Effector memory CD8-positive, alpha-beta T cell (primary cell): ENCODE measurements at regions not wholly inside any gene's neighbourhood (a gene's known extent, or its start where the extent isn't known, plus 50 kb on each side); places are given as distances from the start of the nearest gene placed in this dataset.

Experiments
- ATAC-seq: fragments of 150-1000 bp; cut with Tn5 transposase; replicated peaks from 2 replicates; pipeline ENCODE4 v1.10.0; 2021; ENCODE audit warnings: mild to moderate bottlenecking, moderate library complexity
- DNase-seq, 3 experiments: peaks; one replicate each; pipeline ENCODE4 v3.0.0; 2021
- H3K27ac Mint-ChIP-seq, 2 donors: one replicate each; pipeline ENCODE4 v1.8.0; 2022; ENCODE audit warnings: mild to moderate bottlenecking in 2 of 2, mixed read lengths in 2 of 2, moderate library complexity in 2 of 2
- H3K27me3 Mint-ChIP-seq, 2 donors: one replicate each; pipeline ENCODE4 v1.8.0; 2022; ENCODE audit warnings: mixed read lengths in 2 of 2
- H3K36me3 Mint-ChIP-seq: one replicate; pipeline ENCODE4 v1.8.0; 2022; ENCODE audit warnings: mild to moderate bottlenecking, moderate library complexity, mixed read lengths; ENCODE audit not compliant: insufficient read depth
- H3K4me1 Mint-ChIP-seq, 2 donors: one replicate each; pipeline ENCODE4 v1.8.0; 2022; ENCODE audit warnings: low read depth in 2 of 2, mixed read lengths in 2 of 2
- H3K4me3 Mint-ChIP-seq, 2 donors: one replicate each; pipeline ENCODE4 v1.8.0; 2022; ENCODE audit warnings: mild to moderate bottlenecking in 2 of 2, mixed read lengths in 2 of 2, moderate library complexity in 2 of 2
- H3K9me3 Mint-ChIP-seq, 2 donors: one replicate each; pipeline ENCODE4 v1.8.0; 2022; ENCODE audit warnings: mixed read lengths in 2 of 2

GRCh38 chr5:71830681-71831539, 111.8 kb downstream of the CARTPT start:
- Mint-ChIP-seq H3K27me3 (peaks cover 7 to 11% of the 10 kb centered on the region in 2 donors), H3K9me3 (peaks cover 10 to 12% of the 10 kb centered on the region in 2 donors), H3K4me1 (no peaks in the 10 kb centered on the region), H3K36me3 (no peaks in the 10 kb centered on the region), H3K4me3 (no peak overlapping the region), H3K27ac (no peak overlapping the region)
- DNase-seq (no peak), ATAC-seq (no peak)

- no peak for ATAC-seq
- Mint-ChIP-seq H3K27ac (no peak overlapping the region), H3K36me3 (no peaks in the 10 kb centered on the region)
These were observed 114.0 kb downstream of the CARTPT start for GRCh38 chr5:71832812-71833715.

GRCh38 chr5:71834601-71835000, 115.5 kb downstream of the CARTPT start:
- DNase-seq (no peak), ATAC-seq (no peak)
- Mint-ChIP-seq H3K27ac (no peak overlapping the region), H3K4me1 (no peaks in the 10 kb centered on the region), H3K27me3 (peaks cover 3 to 16% of the 10 kb centered on the region in 2 donors), H3K4me3 (no peak overlapping the region), H3K36me3 (no peaks in the 10 kb centered on the region), H3K9me3 (no peaks in the 10 kb centered on the region)

More at GRCh38 chr5:71832812-71833715, 114.0 kb downstream of the CARTPT start:
- peaks cover 0 to 3% of the 10 kb centered on the region in 2 donors for H3K9me3 Mint-ChIP-seq
- H3K4me1 Mint-ChIP-seq = no peaks in the 10 kb centered on the region
- no peak overlapping the region for H3K4me3 Mint-ChIP-seq
- peaks cover 0 to 7% of the 10 kb centered on the region in 2 donors for H3K27me3 Mint-ChIP-seq
- DNase-seq = no peak

- DNase-seq = no peak
- Mint-ChIP-seq H3K4me1 (no peaks in the 10 kb centered on the region), H3K4me3 (no peak overlapping the region), H3K27ac (no peak overlapping the region), H3K36me3 (no peaks in the 10 kb centered on the region), H3K27me3 (peaks cover 8 to 16% of the 10 kb centered on the region in 2 donors), H3K9me3 (no peaks in the 10 kb centered on the region)
- ATAC-seq = no peak
These were observed 117.0 kb downstream of the CARTPT start for GRCh38 chr5:71836084-71836483.

GRCh38 chr5:71836559-71837112, 117.6 kb downstream of the CARTPT start:
- Mint-ChIP-seq H3K36me3 (no peaks in the 10 kb centered on the region), H3K4me3 (no peak overlapping the region), H3K27ac (no peak overlapping the region), H3K9me3 (no peaks in the 10 kb centered on the region), H3K4me1 (no peaks in the 10 kb centered on the region), H3K27me3 (peaks cover 10 to 11% of the 10 kb centered on the region in 2 donors)
- no peak for ATAC-seq
- DNase-seq = no peak

GRCh38 chr5:71838286-71838685, 119.2 kb downstream of the CARTPT start:
- no peak for ATAC-seq
- Mint-ChIP-seq H3K27me3 (peaks cover 9 to 13% of the 10 kb centered on the region in 2 donors), H3K4me1 (no peaks in the 10 kb centered on the region), H3K27ac (no peak overlapping the region), H3K9me3 (no peaks in the 10 kb centered on the region), H3K36me3 (no peaks in the 10 kb centered on the region), H3K4me3 (no peak overlapping the region)
- no peak for DNase-seq

- Mint-ChIP-seq H3K9me3 (no peaks in the 10 kb centered on the region), H3K27ac (no peak overlapping the region), H3K4me1 (no peaks in the 10 kb centered on the region), H3K36me3 (no peaks in the 10 kb centered on the region), H3K27me3 (peaks cover 9 to 13% of the 10 kb centered on the region in 2 donors), H3K4me3 (no peak overlapping the region)
- DNase-seq = no peak
- no peak for ATAC-seq
These were observed 120.2 kb downstream of the CARTPT start for GRCh38 chr5:71839096-71839884.

GRCh38 chr5:71841107-71841506, 122.0 kb downstream of the CARTPT start:
- Mint-ChIP-seq H3K4me3 (no peak overlapping the region), H3K9me3 (no peaks in the 10 kb centered on the region), H3K36me3 (no peaks in the 10 kb centered on the region), H3K4me1 (no peaks in the 10 kb centered on the region), H3K27me3 (peaks cover 9 to 13% of the 10 kb centered on the region in 2 donors), H3K27ac (no peak overlapping the region)
- ATAC-seq (no peak), DNase-seq (no peak)

GRCh38 chr5:71843111-71843510, 124.0 kb downstream of the CARTPT start:
- Mint-ChIP-seq H3K27ac (no peak overlapping the region), H3K9me3 (no peaks in the 10 kb centered on the region), H3K27me3 (peaks cover 19 to 21% of the 10 kb centered on the region in 2 donors), H3K4me1 (no peaks in the 10 kb centered on the region), H3K4me3 (no peak overlapping the region), H3K36me3 (no peaks in the 10 kb centered on the region)
- DNase-seq (no peak), ATAC-seq (no peak)

GRCh38 chr5:71844862-71845261, 125.8 kb downstream of the CARTPT start:
- Mint-ChIP-seq H3K4me3 (no peak overlapping the region), H3K9me3 (peaks cover 0 to 2% of the 10 kb centered on the region in 2 donors), H3K36me3 (no peaks in the 10 kb centered on the region), H3K27me3 (peaks cover 20 to 23% of the 10 kb centered on the region in 2 donors), H3K27ac (no peak overlapping the region), H3K4me1 (no peaks in the 10 kb centered on the region)
- DNase-seq = no peak
- no peak for ATAC-seq

- H3K36me3 Mint-ChIP-seq = no peaks in the 10 kb centered on the region
- ATAC-seq (no peak), DNase-seq (no peak)
- H3K27ac Mint-ChIP-seq = no peak overlapping the region
- H3K4me1 Mint-ChIP-seq = no peaks in the 10 kb centered on the region
- no peak overlapping the region for H3K4me3 Mint-ChIP-seq
- peaks cover 5 to 18% of the 10 kb centered on the region in 2 donors for H3K9me3 Mint-ChIP-seq
- peaks cover 32 to 62% of the 10 kb centered on the region in 2 donors for H3K27me3 Mint-ChIP-seq
These were observed 140.4 kb downstream of the CARTPT start for GRCh38 chr5:71859515-71859914.

GRCh38 chr5:71860048-71860447, 141.0 kb downstream of the CARTPT start:
- Mint-ChIP-seq H3K4me3 (no peak overlapping the region), H3K27me3 (peaks cover 35 to 67% of the 10 kb centered on the region in 2 donors), H3K4me1 (no peaks in the 10 kb centered on the region), H3K9me3 (peaks cover 5 to 18% of the 10 kb centered on the region in 2 donors), H3K36me3 (no peaks in the 10 kb centered on the region), H3K27ac (no peak overlapping the region)
- DNase-seq (no peak), ATAC-seq (no peak)

- H3K36me3 Mint-ChIP-seq = no peaks in the 10 kb centered on the region
- no peak overlapping the region for H3K4me3 Mint-ChIP-seq
- peaks cover 4 to 13% of the 10 kb centered on the region in 2 donors for H3K9me3 Mint-ChIP-seq
- no peak for DNase-seq
- no peaks in the 10 kb centered on the region for H3K4me1 Mint-ChIP-seq
- no peak for ATAC-seq
- no peak overlapping the region for H3K27ac Mint-ChIP-seq
- H3K27me3 Mint-ChIP-seq = peaks cover 41 to 83% of the 10 kb centered on the region in 2 donors
These were observed 142.6 kb downstream of the CARTPT start for GRCh38 chr5:71861682-71862081.
